Muscle layer of duodenum (tissue), 2 donors: ENCODE measurements at regions not wholly inside any gene's neighbourhood (a gene's known extent, or its start where the extent isn't known, plus 50 kb on each side); places are given as distances from the start of the nearest gene placed in this dataset.

ENCODE experiments used
- H3K27ac ChIP-seq: one replicate; pipeline ENCODE4 v1.7.0; 2013; ENCODE audit warnings: mild to moderate bottlenecking, low read length
- H3K27me3 ChIP-seq: one replicate; pipeline ENCODE4 v1.7.0; 2013; ENCODE audit warnings: low read depth, mild to moderate bottlenecking, control low read depth, low read length
- H3K36me3 ChIP-seq, 2 donors: one replicate each; pipeline ENCODE4 v1.7.0; 2013; ENCODE audit warnings: low read length in 2 of 2, control low read depth in 1 of 2, mild to moderate bottlenecking in 1 of 2; ENCODE audit not compliant: insufficient read depth in 2 of 2, control insufficient read depth in 1 of 2
- H3K4me1 ChIP-seq, 2 donors: one replicate each; pipeline ENCODE4 v1.7.0; 2013; ENCODE audit warnings: low read length in 2 of 2, mild to moderate bottlenecking in 2 of 2, control low read depth in 1 of 2, moderate library complexity in 1 of 2; ENCODE audit not compliant: insufficient read depth in 2 of 2, control insufficient read depth in 1 of 2
- H3K4me3 ChIP-seq, 2 donors: one replicate each; pipeline ENCODE4 v1.7.0; 2013; ENCODE audit warnings: low read length in 2 of 2, low read depth in 1 of 2, mild to moderate bottlenecking in 1 of 2
- H3K9me3 ChIP-seq, 2 donors: one replicate each; pipeline ENCODE4 v1.7.0; 2013; ENCODE audit warnings: low read length in 2 of 2, control low read depth in 1 of 2, mild to moderate bottlenecking in 1 of 2; ENCODE audit not compliant: control insufficient read depth in 1 of 2
- donor health status: healthy.

GRCh38 chr3:193780810-193781478, 187.9 kb downstream of the OPA1 start:
- H3K4me1 ChIP-seq = peaks cover 0 to 9% of the 10 kb centered on the region in 2 donors
- H3K27me3 ChIP-seq = no peaks in the 10 kb centered on the region
- no peaks in the 10 kb centered on the region for H3K9me3 ChIP-seq
- no peaks in the 10 kb centered on the region for H3K36me3 ChIP-seq
- no peak overlapping the region for H3K4me3 ChIP-seq
- no peak overlapping the region for H3K27ac ChIP-seq

GRCh38 chr3:193782276-193782647, 189.3 kb downstream of the OPA1 start:
- peak overlapping the region; percentile 29 for H3K27ac ChIP-seq

GRCh38 chr3:193782747-193783146, 189.7 kb downstream of the OPA1 start:
- no peaks in the 10 kb centered on the region for H3K9me3 ChIP-seq

More at GRCh38 chr3:193782276-193782647, 189.3 kb downstream of the OPA1 start:
- no peak overlapping the region for H3K4me3 ChIP-seq
- no peaks in the 10 kb centered on the region for H3K36me3 ChIP-seq
- H3K9me3 ChIP-seq = no peaks in the 10 kb centered on the region
- no peaks in the 10 kb centered on the region for H3K27me3 ChIP-seq
- peaks cover 0 to 9% of the 10 kb centered on the region in 2 donors for H3K4me1 ChIP-seq

GRCh38 chr3:193783166-193783896, 190.3 kb downstream of the OPA1 start:
- Histone ChIP-seq H3K27ac (no peak overlapping the region), H3K4me3 (no peak overlapping the region), H3K4me1 (peaks cover 0 to 9% of the 10 kb centered on the region in 2 donors), H3K36me3 (no peaks in the 10 kb centered on the region), H3K9me3 (no peaks in the 10 kb centered on the region), H3K27me3 (no peaks in the 10 kb centered on the region)

More at GRCh38 chr3:193782747-193783146, 189.7 kb downstream of the OPA1 start:
- no peak overlapping the region for H3K4me3 ChIP-seq
- no peaks in the 10 kb centered on the region for H3K27me3 ChIP-seq
- peaks cover 0 to 9% of the 10 kb centered on the region in 2 donors for H3K4me1 ChIP-seq
- H3K36me3 ChIP-seq = no peaks in the 10 kb centered on the region
- no peak overlapping the region for H3K27ac ChIP-seq

GRCh38 chr3:193784822-193785221, 191.8 kb downstream of the OPA1 start:
- no peak overlapping the region for H3K4me3 ChIP-seq
- H3K4me1 ChIP-seq = peaks cover 0 to 9% of the 10 kb centered on the region in 2 donors
- H3K27me3 ChIP-seq = no peaks in the 10 kb centered on the region
- no peaks in the 10 kb centered on the region for H3K9me3 ChIP-seq
- H3K27ac ChIP-seq = no peak overlapping the region
- H3K36me3 ChIP-seq = no peaks in the 10 kb centered on the region

GRCh38 chr3:193787496-193787870, 194.5 kb downstream of the OPA1 start:
- H3K27me3 ChIP-seq = no peaks in the 10 kb centered on the region
- no peaks in the 10 kb centered on the region for H3K9me3 ChIP-seq
- no peak overlapping the region for H3K27ac ChIP-seq
- no peaks in the 10 kb centered on the region for H3K36me3 ChIP-seq
- H3K4me3 ChIP-seq = no peak overlapping the region
- H3K4me1 ChIP-seq = no peaks in the 10 kb centered on the region

- Histone ChIP-seq H3K27ac (no peak overlapping the region), H3K4me3 (no peak overlapping the region), H3K36me3 (no peaks in the 10 kb centered on the region), H3K27me3 (no peaks in the 10 kb centered on the region), H3K9me3 (no peaks in the 10 kb centered on the region), H3K4me1 (no peaks in the 10 kb centered on the region)
Measured at GRCh38 chr3:193788189-193788991, 195.4 kb downstream of the OPA1 start.

- Histone ChIP-seq H3K36me3 (no peaks in the 10 kb centered on the region), H3K27me3 (no peaks in the 10 kb centered on the region)
Measured at GRCh38 chr3:193789455-193789854, 196.4 kb downstream of the OPA1 start.

GRCh38 chr3:193790086-193790990, 197.3 kb downstream of the OPA1 start:
- H3K27ac ChIP-seq = no peak overlapping the region
- H3K27me3 ChIP-seq = no peaks in the 10 kb centered on the region
- H3K4me1 ChIP-seq = no peaks in the 10 kb centered on the region
- H3K9me3 ChIP-seq = no peaks in the 10 kb centered on the region
- no peaks in the 10 kb centered on the region for H3K36me3 ChIP-seq
- H3K4me3 ChIP-seq = no peak overlapping the region

More at GRCh38 chr3:193789455-193789854, 196.4 kb downstream of the OPA1 start:
- H3K4me1 ChIP-seq = no peaks in the 10 kb centered on the region
- no peak overlapping the region for H3K27ac ChIP-seq
- no peaks in the 10 kb centered on the region for H3K9me3 ChIP-seq
- no peak overlapping the region for H3K4me3 ChIP-seq

GRCh38 chr3:193791041-193792032, 198.3 kb downstream of the OPA1 start:
- Histone ChIP-seq H3K27me3 (no peaks in the 10 kb centered on the region), H3K9me3 (no peaks in the 10 kb centered on the region), H3K36me3 (no peaks in the 10 kb centered on the region), H3K27ac (no peak overlapping the region), H3K4me3 (no peak overlapping the region), H3K4me1 (no peaks in the 10 kb centered on the region)
